Spleen (tissue), 11 donors: ENCODE measurements at regions not wholly inside any gene's neighbourhood (a gene's known extent, or its start where the extent isn't known, plus 50 kb on each side); places are given as distances from the start of the nearest gene placed in this dataset.

ENCODE experiments used
- DNase-seq: peaks from one replicate; pipeline ENCODE4 v3.0.0-alpha.2; 2020
- H3K27ac ChIP-seq, 8 donors: fragments of 200-600 bp; sonication (generic) in 7 of 8; 1 replicate in 4 of 8; 2 replicates in 4 of 8; pipeline versions ENCODE4 v1.5.0 to v1.8.0; 2016 to 2021; ENCODE audit warnings: inconsistent platforms in 4 of 8, mild to moderate bottlenecking in 4 of 8, moderate library complexity in 1 of 8
- H3K27me3 ChIP-seq, 7 donors: fragments of 200-600 bp; sonication (generic) in 6 of 7; replicated peaks in 1 of 7; 1 replicate in 4 of 7; 2 replicates in 3 of 7; pipeline versions ENCODE4 v1.5.0 to v1.8.0; 2016 to 2021; ENCODE audit warnings: inconsistent platforms in 3 of 7, mild to moderate bottlenecking in 1 of 7
- H3K36me3 ChIP-seq, 6 donors: fragments of 200-600 bp; sonication (generic) in 5 of 6; 1 replicate in 4 of 6; 2 replicates in 2 of 6; pipeline versions ENCODE4 v1.5.0 to v1.8.0; 2016 to 2021; ENCODE audit warnings: inconsistent platforms in 2 of 6
- H3K4me1 ChIP-seq, 6 donors: fragments of 200-600 bp; sonication (generic) in 5 of 6; 1 replicate in 3 of 6; 2 replicates in 3 of 6; pipeline versions ENCODE4 v1.5.0 to v1.8.0; 2016 to 2021; ENCODE audit warnings: inconsistent platforms in 3 of 6
- H3K4me3 ChIP-seq, 8 donors: fragments of 200-600 bp; sonication (generic) in 7 of 8; 1 replicate in 4 of 8; 2 replicates in 4 of 8; pipeline versions ENCODE4 v1.5.0 to v1.8.0; 2016 to 2021; ENCODE audit warnings: inconsistent platforms in 4 of 8, mild to moderate bottlenecking in 4 of 8, moderate library complexity in 2 of 8
- H3K9me3 ChIP-seq, 8 donors: fragments of 200-600 bp; sonication (generic) in 7 of 8; 1 replicate in 4 of 8; 2 replicates in 4 of 8; pipeline versions ENCODE4 v1.5.0 to v1.8.0; 2016 to 2021; ENCODE audit warnings: inconsistent platforms in 4 of 8
- CTCF ChIP-seq, 11 experiments: fragments of 200-600 bp in 7 of 11; fragments of 450-650 bp in 4 of 11; sonication (generic) in 4 of 11; IDR thresholded peaks in 8 of 11; conservative IDR thresholded peaks in 3 of 11; 1 replicate in 7 of 11; 2 replicates in 4 of 11; pipeline versions ENCODE4 v1.4.0 to v1.8.0; 2016 to 2021; ENCODE audit warnings: antibody characterized with exemption in 11 of 11, inconsistent platforms in 4 of 11, mild to moderate bottlenecking in 1 of 11
- POLR2A ChIP-seq, 3 donors: fragments of 450-650 bp; IDR thresholded peaks; one replicate each; pipeline ENCODE4 v1.5.1; 2017; ENCODE audit warnings: antibody characterized with exemption in 3 of 3, mild to moderate bottlenecking in 1 of 3
- POLR2AphosphoS5 ChIP-seq, 3 donors: sonication (generic); formaldehyde crosslinking; IDR thresholded peaks; one replicate each; pipeline ENCODE4 v1.5.1; 2017; ENCODE audit warnings: antibody characterized with exemption in 3 of 3
- WGBS, 5 donors: extraction: QIAGEN DNeasy Blood & Tissue Kit in 3 of 5; methylation state at CpG; one replicate each; pipeline versions ENCODE4 v1.1.5 to v1.1.7; 2013 to 2018; 5-methylcytosine and 5-hydroxymethylcytosine counted together
- intact Hi-C: fragments of 100-400 bp; cut with DNase I; formaldehyde crosslinking; loops from one replicate; pipeline ENCODE4 v1.15.0; 2023; ENCODE audit warnings: low total_unique reads
- donor health status: healthy with polysubstance abuse.
- donor health status: DM: no; HTN: no; CAD: no; lungs with moderate emphysema.
- donor health status: DM: no; HTN: no; CAD: no.
- donor health status: Bipolar disorder and iron deficiency.
- donor health status: healthy.
- donor health status: DM: no; HTN: no; CAD: no.
- donor health status: DM: yes; HTN: yes; CAD: no.

DNA sequence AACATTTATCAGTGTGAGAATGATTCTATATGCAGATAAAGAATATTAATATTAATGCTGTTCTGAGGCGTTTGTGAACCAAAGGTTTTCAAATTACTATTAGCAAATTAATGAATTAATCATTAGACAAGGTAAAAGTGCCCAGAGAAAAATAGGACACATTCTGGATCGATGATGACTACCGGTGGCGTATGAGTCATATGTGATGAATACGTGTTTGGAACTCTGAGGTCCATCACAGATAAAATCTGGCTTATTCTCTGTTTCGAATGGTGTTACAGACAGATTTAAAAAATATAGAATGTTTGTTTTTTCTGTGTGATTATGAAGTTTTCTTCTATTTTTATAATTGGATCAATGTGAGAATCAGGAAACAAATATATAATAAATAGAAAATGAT lies 79.2 kb upstream of the RTL1 start:
- H3K27ac ChIP-seq, result no peak overlapping the region
- no peaks in the 10 kb centered on the region for H3K36me3 ChIP-seq
- no peak for TF ChIP-seq CTCF (IDR thresholded peaks at IDR 0.05 in 8 of 11, conservative IDR thresholded peaks at IDR 0.05 in 3 of 11)
- TF ChIP-seq POLR2AphosphoS5 (IDR thresholded peaks at IDR 0.05), result no peak
- TF ChIP-seq POLR2A (IDR thresholded peaks at IDR 0.05), result no peak
- no peaks in the 10 kb centered on the region for H3K27me3 ChIP-seq
- 85 to 92% (median 88%) methylated on average over 6 of the region's 6 CpGs for WGBS, 5 donors
- intact Hi-C loops, result no loop called here
- H3K4me1 ChIP-seq, result no peaks in the 10 kb centered on the region
- no peak for DNase-seq
- H3K4me3 ChIP-seq, result no peak overlapping the region
- no peaks in the 10 kb centered on the region for H3K9me3 ChIP-seq

GRCh38 chr14:100983710-100984109 lies 80.2 kb upstream of the RTL1 start:
- H3K4me1 ChIP-seq, result no peaks in the 10 kb centered on the region

GRCh38 chr14:100988011-100988410 lies 84.5 kb upstream of the RTL1 start:
- H3K4me3 ChIP-seq, result no peak overlapping the region
- WGBS, 5 donors, result 65 to 85% (median 78%) methylated on average over 1 of the region's 1 CpG
- H3K36me3 ChIP-seq, result no peaks in the 10 kb centered on the region
- no peaks in the 10 kb centered on the region for H3K4me1 ChIP-seq
- H3K27ac ChIP-seq, result no peak overlapping the region
- no peaks in the 10 kb centered on the region for H3K9me3 ChIP-seq
- intact Hi-C loops, result no loop called here
- no peak for DNase-seq
- TF ChIP-seq POLR2A (IDR thresholded peaks at IDR 0.05), result no peak
- TF ChIP-seq CTCF (IDR thresholded peaks at IDR 0.05 in 8 of 11, conservative IDR thresholded peaks at IDR 0.05 in 3 of 11), result no peak
- no peak for TF ChIP-seq POLR2AphosphoS5 (IDR thresholded peaks at IDR 0.05)
- H3K27me3 ChIP-seq, result no peaks in the 10 kb centered on the region

More at GRCh38 chr14:100983710-100984109, 80.2 kb upstream of the RTL1 start:
- Histone ChIP-seq H3K27ac (no peak overlapping the region), H3K9me3 (no peaks in the 10 kb centered on the region), H3K36me3 (no peaks in the 10 kb centered on the region), H3K4me3 (no peak overlapping the region), H3K27me3 (no peaks in the 10 kb centered on the region)
- TF ChIP-seq POLR2A (IDR thresholded peaks at IDR 0.05) (no peak), POLR2AphosphoS5 (IDR thresholded peaks at IDR 0.05) (no peak), CTCF (IDR thresholded peaks at IDR 0.05 in 8 of 11, conservative IDR thresholded peaks at IDR 0.05 in 3 of 11) (no peak)
- intact Hi-C loops, result no loop called here
- WGBS, 5 donors, result 90 to 95% (median 94%) methylated on average over 5 of the region's 5 CpGs
- no peak for DNase-seq

DNA sequence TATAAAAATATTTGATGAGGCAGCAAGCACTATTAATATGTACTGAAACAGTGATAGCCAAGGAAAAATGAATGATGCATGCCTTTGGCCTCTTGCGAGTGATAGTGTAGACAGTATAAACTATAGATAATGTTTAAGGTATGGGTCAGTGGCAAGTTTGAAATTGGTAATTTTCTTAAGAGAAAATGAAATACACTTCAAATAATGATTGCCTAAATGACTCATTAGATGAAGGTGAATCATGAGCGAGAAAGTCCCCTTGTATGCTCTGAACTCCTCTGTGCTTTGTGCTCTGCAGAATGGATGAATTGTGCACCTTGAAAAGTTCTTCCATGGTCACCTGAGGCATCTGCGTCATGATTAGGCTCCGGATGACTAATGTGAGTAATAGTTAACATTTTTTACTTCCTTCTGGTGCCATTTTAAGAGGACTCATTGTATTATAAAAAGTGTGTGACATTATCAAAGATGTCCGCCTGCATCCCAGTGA lies 84.9 kb upstream of the RTL1 start:
- TF ChIP-seq POLR2A (IDR thresholded peaks at IDR 0.05) (no peak), CTCF (IDR thresholded peaks at IDR 0.05 in 8 of 11, conservative IDR thresholded peaks at IDR 0.05 in 3 of 11) (no peak), POLR2AphosphoS5 (IDR thresholded peaks at IDR 0.05) (no peak)
- intact Hi-C loops, result no loop called here
- Histone ChIP-seq H3K9me3 (no peaks in the 10 kb centered on the region), H3K36me3 (no peaks in the 10 kb centered on the region), H3K27me3 (no peaks in the 10 kb centered on the region), H3K4me3 (no peak overlapping the region), H3K27ac (no peak overlapping the region), H3K4me1 (no peaks in the 10 kb centered on the region)
- WGBS, 5 donors, result 77 to 94% (median 84%) methylated on average over 5 of the region's 5 CpGs
- no peak for DNase-seq
